ENCODE measurements at regions not wholly inside any gene's neighbourhood (a gene's known extent, or its start where the extent isn't known, plus 50 kb on each side); places are given as distances from the start of the nearest gene placed in this dataset.
"Not testable (repeated sequence)": the region's sequence is repeated elsewhere in the genome, so short reads cannot be mapped to it uniquely, and the experiment has no call there.

GRCh38 chr1:29685387-29685786 lies 449.1 kb downstream of the PTPRU start:
- H3K27ac ChIP-seq, result no peak overlapping the region
- peaks cover 0 to 32% of the 10 kb centered on the region in 2 donors for H3K27me3 ChIP-seq
- DNase-seq (ENCODE audit: low spot score in 2 of 2), result no peak
- TF ChIP-seq POLR2A (IDR thresholded peaks at IDR 0.05) (no peak), POLR2AphosphoS5 (IDR thresholded peaks at IDR 0.05) (no peak)
- TF ChIP-seq, protein P1, sequence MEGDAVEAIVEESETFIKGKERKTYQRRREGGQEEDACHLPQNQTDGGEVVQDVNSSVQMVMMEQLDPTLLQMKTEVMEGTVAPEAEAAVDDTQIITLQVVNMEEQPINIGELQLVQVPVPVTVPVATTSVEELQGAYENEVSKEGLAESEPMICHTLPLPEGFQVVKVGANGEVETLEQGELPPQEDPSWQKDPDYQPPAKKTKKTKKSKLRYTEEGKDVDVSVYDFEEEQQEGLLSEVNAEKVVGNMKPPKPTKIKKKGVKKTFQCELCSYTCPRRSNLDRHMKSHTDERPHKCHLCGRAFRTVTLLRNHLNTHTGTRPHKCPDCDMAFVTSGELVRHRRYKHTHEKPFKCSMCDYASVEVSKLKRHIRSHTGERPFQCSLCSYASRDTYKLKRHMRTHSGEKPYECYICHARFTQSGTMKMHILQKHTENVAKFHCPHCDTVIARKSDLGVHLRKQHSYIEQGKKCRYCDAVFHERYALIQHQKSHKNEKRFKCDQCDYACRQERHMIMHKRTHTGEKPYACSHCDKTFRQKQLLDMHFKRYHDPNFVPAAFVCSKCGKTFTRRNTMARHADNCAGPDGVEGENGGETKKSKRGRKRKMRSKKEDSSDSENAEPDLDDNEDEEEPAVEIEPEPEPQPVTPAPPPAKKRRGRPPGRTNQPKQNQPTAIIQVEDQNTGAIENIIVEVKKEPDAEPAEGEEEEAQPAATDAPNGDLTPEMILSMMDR (IDR thresholded peaks at IDR 0.05), result no peak
- H3K36me3 ChIP-seq, result no peaks in the 10 kb centered on the region
- intact Hi-C loops (cut with DNase I; ENCODE audit: low total_unique reads), result no loop called here
- H3K4me3 ChIP-seq, result no peak overlapping the region
- H3K9me3 ChIP-seq, result no peaks in the 10 kb centered on the region
- no peaks in the 10 kb centered on the region for H3K4me1 ChIP-seq

GRCh38 chr1:29684141-29684540 lies 447.8 kb downstream of the PTPRU start:
- DNase-seq (ENCODE audit: low spot score in 2 of 2), result peak in 1 of 2 donors; percentile 2
- Histone ChIP-seq H3K4me3 (no peak overlapping the region), H3K27me3 (peaks cover 0 to 20% of the 10 kb centered on the region in 2 donors), H3K4me1 (no peaks in the 10 kb centered on the region), H3K36me3 (no peaks in the 10 kb centered on the region), H3K27ac (no peak overlapping the region), H3K9me3 (no peaks in the 10 kb centered on the region)
- intact Hi-C loops (cut with DNase I; ENCODE audit: low total_unique reads), result no loop called here
- TF ChIP-seq, protein P1 (IDR thresholded peaks at IDR 0.05), result no peak
- no peak for TF ChIP-seq POLR2A (IDR thresholded peaks at IDR 0.05)

- Histone ChIP-seq H3K27me3 (peaks cover 0 to 15% of the 10 kb centered on the region in 2 donors), H3K9me3 (no peaks in the 10 kb centered on the region), H3K4me3 (no peak overlapping the region), H3K36me3 (no peaks in the 10 kb centered on the region), H3K4me1 (no peaks in the 10 kb centered on the region), H3K27ac (no peak overlapping the region)
- DNase-seq (ENCODE audit: low spot score in 2 of 2), result peak in 1 of 2 donors; percentile 11
- TF ChIP-seq, protein P1 (IDR thresholded peaks at IDR 0.05), result no peak
- no peak for TF ChIP-seq POLR2A (IDR thresholded peaks at IDR 0.05)
- no peak for TF ChIP-seq POLR2AphosphoS5 (IDR thresholded peaks at IDR 0.05)
- intact Hi-C loops (cut with DNase I; ENCODE audit: low total_unique reads), result no loop called here
Observed at GRCh38 chr1:29683472-29683871, 447.1 kb downstream of the PTPRU start.

DNA sequence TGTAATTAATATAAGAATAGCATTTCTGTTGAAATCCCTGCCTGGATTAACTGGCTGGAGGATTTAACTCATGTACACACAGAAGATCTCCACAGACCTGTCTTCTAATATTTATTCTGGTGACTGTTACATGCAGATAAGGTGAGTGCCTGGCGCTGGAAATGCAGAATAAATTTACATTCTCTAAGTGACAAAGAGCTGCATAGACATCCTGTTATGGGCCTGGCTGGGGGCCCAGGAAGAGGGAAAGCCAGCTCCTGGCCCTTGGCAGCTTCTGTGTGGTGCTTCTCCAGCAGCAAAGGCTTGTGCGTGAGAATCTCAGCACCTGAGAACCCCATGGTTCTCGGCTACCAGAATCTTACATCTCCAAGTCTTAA lies 446.6 kb downstream of the PTPRU start:
- intact Hi-C loops (cut with DNase I; ENCODE audit: low total_unique reads), result no loop called here
- DNase-seq (ENCODE audit: low spot score in 2 of 2), result peak; percentile 44 to 73
- no peaks in the 10 kb centered on the region for H3K4me1 ChIP-seq
- no peaks in the 10 kb centered on the region for H3K9me3 ChIP-seq
- H3K27ac ChIP-seq, result no peak overlapping the region
- no peak overlapping the region for H3K4me3 ChIP-seq
- H3K27me3 ChIP-seq, result peaks cover 0 to 15% of the 10 kb centered on the region in 2 donors
- H3K36me3 ChIP-seq, result no peaks in the 10 kb centered on the region
- no peak for TF ChIP-seq POLR2A (IDR thresholded peaks at IDR 0.05)
- no peak for TF ChIP-seq POLR2AphosphoS5 (IDR thresholded peaks at IDR 0.05)
- TF ChIP-seq, protein P1 (IDR thresholded peaks at IDR 0.05), result no peak

DNA sequence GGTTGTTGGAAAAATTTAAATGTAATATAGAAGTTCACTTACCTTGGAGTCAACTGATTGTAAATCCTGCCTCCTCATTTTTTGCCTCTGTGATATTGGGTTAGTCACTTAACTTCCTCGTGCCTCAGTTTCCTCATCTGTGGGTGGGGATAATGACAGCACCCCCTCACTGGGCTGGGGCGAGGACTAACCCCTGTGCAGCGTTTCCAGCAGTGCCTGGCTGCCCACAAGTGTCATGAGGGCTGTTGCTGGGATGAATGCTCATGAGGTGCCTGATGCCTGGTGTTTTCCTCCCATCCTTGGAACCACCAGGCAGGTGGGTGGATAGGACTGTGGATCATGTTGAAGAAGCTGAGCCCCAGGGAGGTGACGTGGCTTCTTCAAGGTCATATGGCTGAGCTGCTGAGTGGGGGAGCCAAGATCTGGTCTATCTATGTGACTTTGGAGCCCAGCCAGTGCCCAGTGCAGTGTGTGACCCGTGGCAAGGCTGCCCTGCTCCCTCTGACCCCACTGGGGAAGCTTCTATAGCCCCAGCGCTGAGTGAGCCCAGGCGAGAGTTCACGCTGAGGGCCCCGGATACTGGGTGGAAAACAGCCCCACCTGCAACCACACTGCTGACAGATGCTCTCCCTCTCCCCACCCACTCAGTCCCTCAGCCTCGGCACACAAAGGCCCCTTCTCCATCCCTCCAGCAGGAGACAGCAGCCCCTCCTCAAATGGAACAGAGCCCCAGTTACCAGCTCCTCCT lies 446.0 kb downstream of the PTPRU start:
- intact Hi-C loops (cut with DNase I; ENCODE audit: low total_unique reads), result no loop called here
- DNase-seq (ENCODE audit: low spot score in 2 of 2), result peak in 1 of 2 donors; percentile 8
- H3K9me3 ChIP-seq, result no peaks in the 10 kb centered on the region
- H3K4me1 ChIP-seq, result no peaks in the 10 kb centered on the region
- no peak overlapping the region for H3K4me3 ChIP-seq
- no peaks in the 10 kb centered on the region for H3K36me3 ChIP-seq
- H3K27me3 ChIP-seq, result peaks cover 0 to 19% of the 10 kb centered on the region in 2 donors
- TF ChIP-seq POLR2A (IDR thresholded peaks at IDR 0.05) (no peak), POLR2AphosphoS5 (IDR thresholded peaks at IDR 0.05) (no peak)
- TF ChIP-seq, protein P1 (IDR thresholded peaks at IDR 0.05), result no peak
- no peak overlapping the region for H3K27ac ChIP-seq

DNA sequence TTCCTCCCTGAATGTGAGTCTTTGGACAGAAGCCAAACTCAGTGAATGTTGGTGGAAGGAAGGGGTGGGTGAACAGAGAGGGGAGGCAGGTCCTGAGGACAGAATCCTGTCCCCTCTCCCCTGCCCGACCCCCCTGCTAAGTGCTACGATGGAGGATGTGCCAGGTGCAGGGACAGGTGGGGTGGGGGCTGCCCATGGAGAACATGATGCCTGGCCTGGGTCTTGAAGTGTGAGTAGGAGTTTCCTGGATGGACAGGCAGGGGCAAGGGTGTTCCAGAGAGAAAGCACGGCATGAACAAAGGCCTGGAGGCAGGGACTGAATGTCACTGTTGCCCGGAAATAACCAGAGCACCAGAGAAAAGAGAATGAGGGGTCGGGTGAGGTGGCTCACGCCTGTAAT lies 445.1 kb downstream of the PTPRU start:
- H3K36me3 ChIP-seq; H3K27ac ChIP-seq; H3K4me3 ChIP-seq; intact Hi-C loops (cut with DNase I; ENCODE audit: low total_unique reads); H3K4me1 ChIP-seq; H3K9me3 ChIP-seq: not testable (repeated sequence)
- peak in 1 of 2 donors; percentile 10 for DNase-seq (ENCODE audit: low spot score in 2 of 2)
- H3K27me3 ChIP-seq, result peaks cover 0 to 19% of the 10 kb centered on the region in 2 donors
